GM19023 (cell line): ENCODE measurements at regions not wholly inside any gene's neighbourhood (a gene's known extent, or its start where the extent isn't known, plus 50 kb on each side); places are given as distances from the start of the nearest gene placed in this dataset.
"Not testable (repeated sequence)": the region's sequence is repeated elsewhere in the genome, so short reads cannot be mapped to it uniquely, and the experiment has no call there.

Experiments used
- ATAC-seq: cut with Tn5 transposase; IDR thresholded peaks from one replicate; pipeline ENCODE4 v1.9.1; 2021; ENCODE audit warnings: mild to moderate bottlenecking, moderate library complexity; ENCODE audit not compliant: unreplicated experiment

GRCh38 chr10:33630761-33631160 lies 296.3 kb upstream of the NRP1 start:
- no peak for ATAC-seq

- no peak for ATAC-seq
These were observed 293.1 kb upstream of the NRP1 start for GRCh38 chr10:33627611-33628010.

- ATAC-seq: no peak
These were observed 292.5 kb upstream of the NRP1 start for GRCh38 chr10:33626798-33627466.

GRCh38 chr10:33623669-33624068 lies 289.2 kb upstream of the NRP1 start:
- no peak for ATAC-seq

- ATAC-seq: no peak
These were observed 286.6 kb upstream of the NRP1 start for GRCh38 chr10:33621101-33621500.

- no peak for ATAC-seq
These were observed 283.7 kb upstream of the NRP1 start for GRCh38 chr10:33618196-33618595.

- no peak for ATAC-seq
These were observed 283.1 kb upstream of the NRP1 start for GRCh38 chr10:33617381-33618080.

- ATAC-seq: no peak
These were observed 282.5 kb upstream of the NRP1 start for GRCh38 chr10:33616956-33617355.

- no peak for ATAC-seq
These were observed 278.1 kb upstream of the NRP1 start for GRCh38 chr10:33612551-33612950.

- ATAC-seq: no peak
These were observed 277.6 kb upstream of the NRP1 start for GRCh38 chr10:33612116-33612515.

- ATAC-seq: no peak
These were observed 277.0 kb upstream of the NRP1 start for GRCh38 chr10:33611423-33611822.

GRCh38 chr10:33609546-33609945 lies 275.1 kb upstream of the NRP1 start:
- no peak for ATAC-seq

- no peak for ATAC-seq
These were observed 267.8 kb upstream of the NRP1 start for GRCh38 chr10:33602278-33602677.

- ATAC-seq: no peak
These were observed 265.9 kb upstream of the NRP1 start for GRCh38 chr10:33600381-33600780.

- ATAC-seq: no peak
These were observed 262.0 kb upstream of the NRP1 start for GRCh38 chr10:33596422-33596821.

GRCh38 chr10:33594475-33594874 lies 260.0 kb upstream of the NRP1 start:
- ATAC-seq: no peak

GRCh38 chr10:33588974-33589600 lies 254.6 kb upstream of the NRP1 start:
- ATAC-seq: no peak

- not testable (repeated sequence) for ATAC-seq
These were observed 250.1 kb upstream of the NRP1 start for GRCh38 chr10:33584596-33584995.

- ATAC-seq: no peak
These were observed 245.5 kb upstream of the NRP1 start for GRCh38 chr10:33579996-33580395.

GRCh38 chr10:33573606-33574005 lies 239.1 kb upstream of the NRP1 start:
- no peak for ATAC-seq

- no peak for ATAC-seq
These were observed 237.1 kb upstream of the NRP1 start for GRCh38 chr10:33571616-33572015.

GRCh38 chr10:33570495-33570894 lies 236.0 kb upstream of the NRP1 start:
- ATAC-seq: no peak
